Endothelial cell of umbilical vein (primary cell): ENCODE measurements at regions not wholly inside any gene's neighbourhood (a gene's known extent, or its start where the extent isn't known, plus 50 kb on each side); places are given as distances from the start of the nearest gene placed in this dataset.

Experiments
- EZH2 ChIP-seq: IDR thresholded peaks from 2 replicates; pipeline ENCODE4 v1.6.1; 2012; ENCODE audit warnings: borderline replicate concordance, low read depth, mild to moderate bottlenecking, moderate library complexity, low read length, inconsistent platforms; ENCODE audit not compliant: severe bottlenecking
- TF ChIP-seq, protein P1 (sequence below), 2 donors: IDR thresholded peaks; 1 replicate in 1 of 2; 2 replicates in 1 of 2; pipeline ENCODE4 v1.5.1; 2011; ENCODE audit warnings: low read length in 2 of 2, mild to moderate bottlenecking in 2 of 2, moderate library complexity in 2 of 2, control low read depth in 1 of 2, inconsistent platforms in 1 of 2, low read depth in 1 of 2; ENCODE audit not compliant: insufficient read depth in 1 of 2; ENCODE audit errors: extremely low read depth in 1 of 2

- TF ChIP-seq, protein P1, sequence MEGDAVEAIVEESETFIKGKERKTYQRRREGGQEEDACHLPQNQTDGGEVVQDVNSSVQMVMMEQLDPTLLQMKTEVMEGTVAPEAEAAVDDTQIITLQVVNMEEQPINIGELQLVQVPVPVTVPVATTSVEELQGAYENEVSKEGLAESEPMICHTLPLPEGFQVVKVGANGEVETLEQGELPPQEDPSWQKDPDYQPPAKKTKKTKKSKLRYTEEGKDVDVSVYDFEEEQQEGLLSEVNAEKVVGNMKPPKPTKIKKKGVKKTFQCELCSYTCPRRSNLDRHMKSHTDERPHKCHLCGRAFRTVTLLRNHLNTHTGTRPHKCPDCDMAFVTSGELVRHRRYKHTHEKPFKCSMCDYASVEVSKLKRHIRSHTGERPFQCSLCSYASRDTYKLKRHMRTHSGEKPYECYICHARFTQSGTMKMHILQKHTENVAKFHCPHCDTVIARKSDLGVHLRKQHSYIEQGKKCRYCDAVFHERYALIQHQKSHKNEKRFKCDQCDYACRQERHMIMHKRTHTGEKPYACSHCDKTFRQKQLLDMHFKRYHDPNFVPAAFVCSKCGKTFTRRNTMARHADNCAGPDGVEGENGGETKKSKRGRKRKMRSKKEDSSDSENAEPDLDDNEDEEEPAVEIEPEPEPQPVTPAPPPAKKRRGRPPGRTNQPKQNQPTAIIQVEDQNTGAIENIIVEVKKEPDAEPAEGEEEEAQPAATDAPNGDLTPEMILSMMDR (IDR thresholded peaks at IDR 0.05; ENCODE audit: extremely low read depth in 1 of 2, insufficient read depth in 1 of 2, low read depth in 1 of 2, low read length in 2 of 2) = no peak
- TF ChIP-seq EZH2 = no peak
Observed at GRCh38 chr4:53721263-53721662, 130.0 kb upstream of the LNX1 start.
